Gastrocnemius medialis (tissue), 4 donors: ENCODE measurements at regions not wholly inside any gene's neighbourhood (a gene's known extent, or its start where the extent isn't known, plus 50 kb on each side); places are given as distances from the start of the nearest gene placed in this dataset.

Source experiments
- ATAC-seq, 2 donors: fragments of 150-250 bp; one replicate each; pipeline ENCODE4 v1.9.1; 2016
- DNase-seq, 2 donors: peaks; one replicate each; pipeline ENCODE4 v3.0.0-alpha.2; 2019
- H3K27ac ChIP-seq, 4 donors: fragments of 200-600 bp; sonication (generic); 1 replicate in 1 of 4; 2 replicates in 3 of 4; pipeline ENCODE4 v1.5.1; 2016 to 2018; ENCODE audit warnings: mild to moderate bottlenecking in 2 of 4, moderate library complexity in 1 of 4
- H3K27me3 ChIP-seq, 3 donors: fragments of 200-600 bp; sonication (generic) in 2 of 3; 1 replicate in 1 of 3; 2 replicates in 2 of 3; pipeline versions ENCODE4 v1.5.1 to v1.6.0; 2016 to 2019; ENCODE audit warnings: mild to moderate bottlenecking in 1 of 3, moderate library complexity in 1 of 3
- H3K36me3 ChIP-seq, 2 donors: fragments of 200-600 bp; sonication (generic) in 1 of 2; one replicate each; pipeline ENCODE4 v1.5.1; 2017 to 2018
- H3K4me1 ChIP-seq, 2 donors: fragments of 200-600 bp; sonication (generic) in 1 of 2; one replicate each; pipeline ENCODE4 v1.5.1; 2016 to 2017; ENCODE audit warnings: mild to moderate bottlenecking in 2 of 2
- H3K4me3 ChIP-seq, 4 donors: fragments of 200-600 bp; sonication (generic) in 3 of 4; 1 replicate in 1 of 4; 2 replicates in 3 of 4; pipeline ENCODE4 v1.5.1; 2016 to 2019; ENCODE audit warnings: mild to moderate bottlenecking in 2 of 4
- H3K9me3 ChIP-seq, 3 donors: fragments of 200-600 bp; sonication (generic) in 2 of 3; 1 replicate in 1 of 3; 2 replicates in 2 of 3; pipeline ENCODE4 v1.5.1; 2016 to 2019
- POLR2A ChIP-seq, 2 donors: fragments of 450-650 bp; IDR thresholded peaks; one replicate each; pipeline ENCODE4 v1.6.1; 2017; ENCODE audit warnings: antibody characterized with exemption in 2 of 2, mild to moderate bottlenecking in 2 of 2, moderate library complexity in 2 of 2
- in situ Hi-C, 4 donors: fragments of 200-750 bp; cut with MboI; loops; one replicate each; pipeline versions ENCODE4 v1.15.0 to v1.8.0; 2017; ENCODE audit warnings: low sequenced_read_pairs in 4 of 4
- intact Hi-C: fragments of 100-400 bp; cut with DNase I; formaldehyde crosslinking; loops from one replicate; pipeline ENCODE4 v1.15.1; 2023; ENCODE audit warnings: low total_unique reads
- TF ChIP-seq, protein P1 (sequence below), 5 experiments: fragments of 450-650 bp in 3 of 5; fragments of 200-600 bp in 2 of 5; sonication (generic) in 2 of 5; IDR thresholded peaks in 4 of 5; conservative IDR thresholded peaks in 1 of 5; 1 replicate in 4 of 5; 2 replicates in 1 of 5; pipeline ENCODE4 v1.5.1; 2016 to 2019; ENCODE audit warnings: antibody characterized with exemption in 5 of 5, mild to moderate bottlenecking in 3 of 5, moderate library complexity in 3 of 5

- ATAC-seq (no peak), DNase-seq (no peak)
- H3K4me1 ChIP-seq: no peaks in the 10 kb centered on the region
- no peak overlapping the region for H3K4me3 ChIP-seq
- no peaks in the 10 kb centered on the region for H3K36me3 ChIP-seq
- H3K27ac ChIP-seq: no peak overlapping the region
- intact Hi-C loops: no loop called here
- TF ChIP-seq, protein P1, sequence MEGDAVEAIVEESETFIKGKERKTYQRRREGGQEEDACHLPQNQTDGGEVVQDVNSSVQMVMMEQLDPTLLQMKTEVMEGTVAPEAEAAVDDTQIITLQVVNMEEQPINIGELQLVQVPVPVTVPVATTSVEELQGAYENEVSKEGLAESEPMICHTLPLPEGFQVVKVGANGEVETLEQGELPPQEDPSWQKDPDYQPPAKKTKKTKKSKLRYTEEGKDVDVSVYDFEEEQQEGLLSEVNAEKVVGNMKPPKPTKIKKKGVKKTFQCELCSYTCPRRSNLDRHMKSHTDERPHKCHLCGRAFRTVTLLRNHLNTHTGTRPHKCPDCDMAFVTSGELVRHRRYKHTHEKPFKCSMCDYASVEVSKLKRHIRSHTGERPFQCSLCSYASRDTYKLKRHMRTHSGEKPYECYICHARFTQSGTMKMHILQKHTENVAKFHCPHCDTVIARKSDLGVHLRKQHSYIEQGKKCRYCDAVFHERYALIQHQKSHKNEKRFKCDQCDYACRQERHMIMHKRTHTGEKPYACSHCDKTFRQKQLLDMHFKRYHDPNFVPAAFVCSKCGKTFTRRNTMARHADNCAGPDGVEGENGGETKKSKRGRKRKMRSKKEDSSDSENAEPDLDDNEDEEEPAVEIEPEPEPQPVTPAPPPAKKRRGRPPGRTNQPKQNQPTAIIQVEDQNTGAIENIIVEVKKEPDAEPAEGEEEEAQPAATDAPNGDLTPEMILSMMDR (IDR thresholded peaks at IDR 0.05 in 4 of 5, conservative IDR thresholded peaks at IDR 0.05 in 1 of 5): no peak
- TF ChIP-seq POLR2A (IDR thresholded peaks at IDR 0.05): no peak
- H3K27me3 ChIP-seq: peaks cover 0 to 3% (median 0%) of the 10 kb centered on the region in 3 donors
- in situ Hi-C loops: no loop called here
- no peaks in the 10 kb centered on the region for H3K9me3 ChIP-seq
Observed at GRCh38 chr22:47296405-47297260, 534.2 kb downstream of the TBC1D22A start.

GRCh38 chr22:47295982-47296381 lies 533.5 kb downstream of the TBC1D22A start:
- Histone ChIP-seq H3K27ac (no peak overlapping the region), H3K36me3 (no peaks in the 10 kb centered on the region), H3K27me3 (peaks cover 0 to 3% (median 0%) of the 10 kb centered on the region in 3 donors), H3K4me3 (no peak overlapping the region), H3K4me1 (no peaks in the 10 kb centered on the region), H3K9me3 (no peaks in the 10 kb centered on the region)
- DNase-seq (no peak), ATAC-seq (no peak)
- intact Hi-C loops: no loop called here
- in situ Hi-C loops: no loop called here
- TF ChIP-seq, protein P1 (IDR thresholded peaks at IDR 0.05 in 4 of 5, conservative IDR thresholded peaks at IDR 0.05 in 1 of 5): no peak
- no peak for TF ChIP-seq POLR2A (IDR thresholded peaks at IDR 0.05)

DNA sequence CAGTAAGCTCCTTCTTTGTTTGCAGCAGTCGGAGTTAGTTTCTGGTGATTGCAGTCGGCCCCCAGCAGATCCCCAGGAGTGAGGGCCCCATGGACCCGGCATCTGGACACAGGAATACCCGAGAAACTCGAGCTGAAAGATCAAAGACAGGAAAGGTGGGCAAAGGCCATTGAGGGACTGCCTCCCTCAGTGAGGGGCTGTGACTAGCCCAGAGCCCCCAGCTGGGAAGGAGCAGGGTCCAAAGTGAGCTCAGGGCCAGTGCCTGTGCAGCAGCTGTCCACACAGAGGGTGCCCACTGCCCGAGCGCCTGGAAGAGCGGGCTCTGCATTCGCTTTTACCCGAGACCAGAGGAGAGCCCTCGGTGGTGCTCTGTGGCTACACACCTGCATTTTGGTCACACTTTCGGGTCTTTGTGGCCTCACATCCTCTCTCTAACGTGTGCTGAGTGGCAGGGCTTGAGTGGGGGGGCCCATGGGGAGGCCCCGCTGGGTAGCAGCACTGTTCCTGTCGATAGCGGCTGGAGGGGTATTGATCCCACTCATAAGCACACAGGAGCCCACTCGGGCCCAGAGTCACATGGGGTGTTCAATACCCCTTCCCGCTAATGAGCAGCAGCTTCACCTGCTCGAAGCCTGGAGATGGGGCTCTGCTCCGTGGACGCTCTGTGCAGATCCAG lies 532.9 kb downstream of the TBC1D22A start:
- Histone ChIP-seq H3K9me3 (no peaks in the 10 kb centered on the region), H3K4me1 (no peaks in the 10 kb centered on the region), H3K27ac (no peak overlapping the region), H3K36me3 (no peaks in the 10 kb centered on the region), H3K4me3 (no peak overlapping the region), H3K27me3 (peaks cover 0 to 3% (median 0%) of the 10 kb centered on the region in 3 donors)
- TF ChIP-seq, protein P1 (IDR thresholded peaks at IDR 0.05 in 4 of 5, conservative IDR thresholded peaks at IDR 0.05 in 1 of 5): no peak
- TF ChIP-seq POLR2A (IDR thresholded peaks at IDR 0.05): no peak
- in situ Hi-C loops: no loop called here
- DNase-seq (no peak), ATAC-seq (no peak)
- intact Hi-C loops: no loop called here

DNA sequence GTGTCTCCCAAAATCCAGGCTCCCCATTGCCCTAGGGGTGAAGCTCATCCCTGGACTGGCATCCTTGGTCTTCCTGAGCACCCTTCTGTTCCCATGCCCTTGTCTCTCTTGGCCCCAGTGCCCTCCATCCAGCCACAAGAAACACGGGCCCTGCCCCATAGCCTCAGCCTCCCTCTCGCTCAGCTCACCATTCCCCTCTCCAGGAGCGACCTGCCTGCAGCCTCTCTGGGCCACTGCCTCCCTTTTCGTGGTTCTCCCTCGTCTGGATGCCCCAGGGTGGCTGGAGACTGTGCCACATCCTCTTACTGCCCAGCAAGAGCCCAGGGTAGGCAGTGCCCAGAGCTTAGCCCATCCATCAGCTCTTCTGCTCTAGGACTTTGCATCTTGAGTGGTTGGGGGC lies 532.1 kb downstream of the TBC1D22A start:
- Histone ChIP-seq H3K27ac (no peak overlapping the region), H3K27me3 (peaks cover 0 to 3% (median 0%) of the 10 kb centered on the region in 3 donors), H3K4me3 (no peak overlapping the region), H3K36me3 (no peaks in the 10 kb centered on the region), H3K4me1 (no peaks in the 10 kb centered on the region), H3K9me3 (no peaks in the 10 kb centered on the region)
- no peak for TF ChIP-seq POLR2A (IDR thresholded peaks at IDR 0.05)
- TF ChIP-seq, protein P1 (IDR thresholded peaks at IDR 0.05 in 4 of 5, conservative IDR thresholded peaks at IDR 0.05 in 1 of 5): no peak
- DNase-seq (no peak), ATAC-seq (no peak)
- in situ Hi-C loops (no loop called here), intact Hi-C loops (no loop called here)
